NCI-H748 (cell line): ENCODE measurements at regions not wholly inside any gene's neighbourhood (a gene's known extent, or its start where the extent isn't known, plus 50 kb on each side); places are given as distances from the start of the nearest gene placed in this dataset.
A peak's percentile ranks its signal among the peaks of the same experiment; 100 is the strongest.
"Not testable (repeated sequence)": the region's sequence is repeated elsewhere in the genome, so short reads cannot be mapped to it uniquely, and the experiment has no call there.

ENCODE experiments used
- DNase-seq: peaks from one replicate; lab custom pipeline; 2025; ENCODE audit not compliant: unreplicated experiment; lab: John Stamatoyannopoulos, UW

DNA sequence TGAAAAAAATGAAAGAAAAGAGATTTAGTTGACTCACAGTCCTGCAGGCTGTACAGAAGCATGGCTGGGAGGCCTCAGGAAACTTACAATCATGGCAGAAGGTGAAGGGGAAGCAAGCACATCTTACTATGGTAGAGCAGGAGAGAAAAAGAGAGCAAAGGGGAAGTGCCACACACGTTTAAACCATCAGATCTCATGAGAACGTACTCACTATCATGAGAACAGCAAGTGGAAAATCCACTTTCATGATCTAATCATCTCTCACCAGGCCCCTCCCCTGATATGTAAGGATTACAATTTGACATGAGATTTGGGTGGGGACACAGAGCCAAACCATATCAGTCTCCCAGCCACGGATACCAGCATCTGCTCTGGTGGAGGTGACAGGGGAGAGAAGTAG, 50.8 kb upstream of the CPOX start:
- no peak for DNase-seq

- DNase-seq: no peak
Measured at GRCh38 chr3:98645039-98645438, 51.6 kb upstream of the CPOX start.

GRCh38 chr3:98646680-98647079, 53.3 kb upstream of the CPOX start:
- DNase-seq: no peak

GRCh38 chr3:98647197-98647596, 53.8 kb upstream of the CPOX start:
- DNase-seq: no peak

- DNase-seq: no peak
Measured at GRCh38 chr3:98650971-98651779, 57.8 kb upstream of the CPOX start.

- DNase-seq: no peak
Measured at GRCh38 chr3:98651780-98652077, 58.3 kb upstream of the CPOX start.

GRCh38 chr3:98655666-98656065, 62.3 kb upstream of the CPOX start:
- DNase-seq: no peak

DNA sequence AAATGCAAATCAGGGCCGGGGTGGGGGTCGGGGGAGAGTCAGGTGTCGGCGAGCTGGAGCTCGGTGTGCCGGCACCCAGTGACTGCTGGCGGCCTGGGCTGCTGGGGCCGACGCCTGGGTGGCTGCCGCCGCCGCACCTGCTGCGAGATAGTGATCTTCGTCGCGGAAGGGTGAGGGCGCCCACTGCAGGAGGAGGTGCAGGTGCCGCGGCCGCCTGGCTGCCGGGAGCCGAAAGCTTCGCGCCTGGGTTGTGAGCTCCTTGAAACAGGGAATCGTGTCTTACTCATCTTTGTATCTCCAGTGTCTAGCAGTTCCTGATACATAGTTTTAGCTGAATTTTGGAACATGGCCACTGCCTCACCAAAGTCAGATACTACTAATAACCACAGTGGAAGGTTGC, 64.0 kb upstream of the CPOX start:
- DNase-seq: peak; percentile 21

DNA sequence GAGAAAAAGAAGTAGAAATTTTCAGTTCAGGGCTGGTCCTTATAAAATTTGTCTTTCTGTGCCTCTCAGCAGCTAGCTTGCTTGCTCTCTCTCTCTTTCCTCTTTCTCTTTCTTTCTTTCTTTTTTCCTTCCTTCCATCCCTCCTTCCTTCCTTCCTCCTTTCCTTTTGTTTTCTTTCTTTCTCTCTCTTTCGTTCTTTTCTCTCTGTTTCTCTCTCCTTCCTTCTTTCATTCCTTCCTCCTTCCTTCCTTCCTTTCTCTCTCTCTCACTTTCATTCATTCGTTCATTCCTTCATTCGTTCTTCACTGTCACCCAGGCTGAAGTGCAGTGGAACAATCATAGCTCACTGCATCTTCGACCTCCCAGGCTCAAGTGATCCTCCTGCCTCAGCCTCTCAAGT, 69.3 kb upstream of the CPOX start:
- no peak for DNase-seq

DNA sequence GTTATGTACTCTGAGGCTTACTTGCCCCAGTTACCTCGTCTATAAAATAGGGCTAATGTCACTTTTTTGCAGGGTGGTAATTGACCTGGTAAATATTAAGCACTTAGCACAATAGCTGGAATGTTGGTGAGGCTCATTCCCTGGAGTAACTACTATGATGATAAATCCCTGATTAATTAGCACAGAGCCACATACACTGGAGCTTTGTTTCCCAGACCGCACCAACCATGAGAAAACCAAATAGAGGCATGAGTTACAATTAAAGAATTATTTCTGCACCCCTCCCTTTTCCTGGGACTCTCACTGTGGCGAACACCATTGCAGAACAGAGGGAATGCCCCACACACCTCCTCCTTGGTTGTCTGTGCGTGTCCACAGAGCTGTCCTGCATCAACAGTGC, 76.6 kb upstream of the CPOX start:
- DNase-seq: no peak

DNA sequence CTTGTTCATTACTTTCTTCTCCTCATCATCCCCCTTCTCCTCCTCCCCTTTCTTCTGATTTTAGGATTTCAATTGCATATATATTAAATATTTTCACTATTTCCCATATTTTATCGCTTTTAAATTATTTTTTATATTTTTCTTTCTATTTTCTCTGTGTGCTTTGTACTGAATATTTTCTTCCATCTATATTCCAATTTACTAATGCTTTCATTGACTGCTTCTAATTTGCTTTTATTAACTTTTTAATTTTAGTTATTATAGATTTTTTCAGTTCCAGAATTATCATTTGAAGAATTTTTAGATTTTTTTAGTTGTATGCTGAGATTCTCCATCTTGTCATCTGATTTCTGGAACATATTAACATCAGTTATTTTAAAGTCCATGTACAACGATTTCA, 83.2 kb upstream of the ST3GAL6 start:
- no peak for DNase-seq

- no peak for DNase-seq
Measured at GRCh38 chr3:98680723-98681122, 82.4 kb upstream of the ST3GAL6 start.

DNA sequence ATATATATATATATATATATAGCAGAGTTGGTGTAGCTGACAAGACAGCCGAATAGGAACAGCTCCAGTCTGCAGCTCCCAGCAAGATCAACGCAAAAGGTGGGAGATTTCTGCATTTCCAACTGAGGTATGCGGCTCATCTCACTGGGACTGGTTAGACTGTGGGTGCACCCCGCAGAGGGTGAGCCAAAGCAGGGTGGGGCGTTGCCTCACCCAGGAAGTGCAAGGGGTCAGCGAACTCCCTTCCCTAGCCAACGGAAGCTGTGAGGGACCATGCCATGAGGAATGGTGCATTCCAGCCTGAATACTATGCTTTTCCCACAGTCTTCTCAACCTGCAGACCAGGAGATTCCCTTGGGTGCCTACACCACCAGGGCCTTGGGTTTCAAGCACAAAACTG, 81.7 kb upstream of the ST3GAL6 start:
- DNase-seq: no peak

GRCh38 chr3:98682391-98682790, 80.7 kb upstream of the ST3GAL6 start:
- DNase-seq: not testable (repeated sequence)

DNA sequence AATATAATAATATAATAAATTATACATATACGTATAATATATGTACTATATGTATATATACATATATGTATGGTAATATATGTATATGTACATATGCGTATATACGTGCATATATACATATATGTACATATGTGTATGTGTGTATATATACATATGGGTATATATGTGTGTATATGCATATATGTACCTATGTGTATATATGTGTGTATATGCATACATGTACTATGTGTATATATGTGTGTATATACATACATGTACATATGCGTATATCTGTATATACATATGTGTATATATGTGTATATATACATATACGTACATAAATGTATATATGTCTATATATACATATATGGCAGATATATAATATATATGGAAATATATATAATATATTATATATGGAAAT, 74.8 kb upstream of the ST3GAL6 start:
- no peak for DNase-seq

- no peak for DNase-seq
Measured at GRCh38 chr3:98690876-98691275, 72.3 kb upstream of the ST3GAL6 start.

GRCh38 chr3:98691897-98692296, 71.2 kb upstream of the ST3GAL6 start:
- no peak for DNase-seq

DNA sequence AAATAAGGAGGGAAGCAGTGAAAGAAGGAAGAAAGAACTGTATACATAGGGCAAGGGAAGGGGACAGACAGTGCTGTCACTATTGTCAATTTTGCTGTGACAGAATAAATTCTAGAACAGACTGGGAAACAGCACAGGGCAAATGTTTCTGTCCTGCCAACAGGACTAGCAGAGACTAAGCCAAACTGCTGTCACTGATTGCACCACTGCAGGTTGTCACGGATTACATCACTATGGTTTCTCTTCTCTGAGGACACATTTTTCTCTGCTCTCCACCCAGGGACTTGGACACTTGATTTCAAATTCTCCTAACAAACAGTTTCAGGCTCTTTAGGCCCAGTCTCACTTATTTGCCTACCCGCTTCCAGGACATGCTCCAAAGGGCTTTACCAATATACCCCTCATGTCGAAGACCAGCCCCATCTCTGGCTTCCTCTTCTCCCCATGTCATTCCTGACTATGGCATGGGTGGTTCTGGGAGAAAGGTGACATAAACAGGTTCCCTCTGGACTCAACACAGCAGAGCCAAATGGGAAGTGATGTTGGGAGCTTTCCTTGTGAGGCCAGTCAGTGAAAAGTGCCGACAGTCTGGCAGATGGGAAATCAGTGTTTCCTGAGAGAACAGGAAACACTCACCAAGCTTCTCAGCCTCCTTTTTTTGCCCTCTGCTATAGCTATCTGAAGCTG, 70.2 kb upstream of the ST3GAL6 start:
- no peak for DNase-seq

DNA sequence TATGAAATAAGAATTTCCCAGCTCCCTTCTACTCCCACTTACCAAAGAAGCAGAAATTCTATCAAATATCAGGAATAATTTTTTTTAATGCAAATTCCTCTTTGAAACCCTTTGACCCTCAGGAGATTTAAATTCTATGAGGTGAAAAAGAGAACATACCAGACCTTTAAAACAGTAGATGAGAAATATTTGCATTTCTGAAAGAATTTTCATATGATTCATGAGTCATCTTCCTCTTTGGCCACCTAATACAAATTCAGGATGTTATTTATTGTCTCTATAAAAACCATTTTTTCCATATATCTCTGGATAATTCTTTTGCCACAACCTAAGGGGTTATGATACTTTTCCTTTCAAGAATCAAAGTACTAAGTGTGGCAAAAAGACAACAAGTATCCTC, 67.3 kb upstream of the ST3GAL6 start:
- DNase-seq: no peak

- not testable (repeated sequence) for DNase-seq
Measured at GRCh38 chr3:98696296-98696695, 66.8 kb upstream of the ST3GAL6 start.

DNA sequence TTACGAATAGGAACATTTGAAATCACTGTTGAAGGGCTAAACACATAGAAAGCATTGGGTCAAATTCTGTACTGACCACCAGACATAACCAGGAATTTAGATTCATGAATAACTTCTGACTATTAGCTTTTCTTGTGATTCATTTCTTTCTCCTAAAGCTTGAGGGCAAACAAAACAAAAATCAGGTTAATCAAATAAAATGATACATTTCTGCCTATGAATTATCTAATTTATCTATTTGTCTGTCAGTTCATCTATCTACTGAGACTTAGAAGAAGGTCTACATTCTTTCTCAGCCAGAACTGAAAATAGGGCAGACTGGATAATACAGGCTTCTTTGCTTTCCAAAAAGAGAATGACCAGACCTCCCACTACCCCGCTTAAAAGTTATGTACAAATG, 65.9 kb upstream of the ST3GAL6 start:
- DNase-seq: no peak

GRCh38 chr3:98699132-98699531, 64.0 kb upstream of the ST3GAL6 start:
- DNase-seq: no peak
